Esophagus muscularis mucosa (tissue), 4 donors: ENCODE measurements at regions not wholly inside any gene's neighbourhood (a gene's known extent, or its start where the extent isn't known, plus 50 kb on each side); places are given as distances from the start of the nearest gene placed in this dataset.

ENCODE experiments used
- DNase-seq: peaks from one replicate; pipeline ENCODE4 v3.0.0-alpha.2; 2017; ENCODE audit errors: extremely low spot score
- H3K27ac ChIP-seq, 4 donors: fragments of 200-600 bp; sonication (generic); replicated peaks in 1 of 4; 1 replicate in 3 of 4; 2 replicates in 1 of 4; pipeline ENCODE4 v1.5.1; 2016 to 2019; ENCODE audit warnings: mild to moderate bottlenecking in 1 of 4
- H3K27me3 ChIP-seq, 4 donors: fragments of 200-600 bp; sonication (generic); one replicate each; pipeline versions ENCODE4 v1.5.1 to v1.6.0; 2016 to 2019
- H3K36me3 ChIP-seq, 4 donors: fragments of 200-600 bp; sonication (generic); one replicate each; pipeline ENCODE4 v1.5.1; 2016 to 2019
- H3K4me1 ChIP-seq, 4 donors: fragments of 200-600 bp; sonication (generic); one replicate each; pipeline ENCODE4 v1.5.1; 2016 to 2019
- H3K4me3 ChIP-seq, 4 donors: fragments of 200-600 bp; sonication (generic); 1 replicate in 2 of 4; 2 replicates in 2 of 4; pipeline ENCODE4 v1.5.1; 2016 to 2019; ENCODE audit warnings: mild to moderate bottlenecking in 4 of 4, moderate library complexity in 1 of 4
- H3K9me3 ChIP-seq, 4 donors: fragments of 200-600 bp; sonication (generic); 1 replicate in 3 of 4; 2 replicates in 1 of 4; pipeline ENCODE4 v1.5.1; 2016 to 2019
- CTCF ChIP-seq, 3 experiments: fragments of 200-600 bp in 2 of 3; fragments of 450-650 bp in 1 of 3; sonication (generic) in 2 of 3; IDR thresholded peaks; one replicate each; pipeline ENCODE4 v1.5.1; 2017 to 2019; ENCODE audit warnings: antibody characterized with exemption in 3 of 3, mild to moderate bottlenecking in 2 of 3, moderate library complexity in 1 of 3
- EP300 ChIP-seq: sonication (generic); formaldehyde crosslinking; IDR thresholded peaks from one replicate; pipeline ENCODE4 v1.6.1; 2017; ENCODE audit warnings: antibody characterized with exemption
- POLR2A ChIP-seq: fragments of 450-650 bp; IDR thresholded peaks from one replicate; pipeline ENCODE4 v1.6.1; 2017; ENCODE audit warnings: antibody characterized with exemption, moderate library complexity, mild to moderate bottlenecking, low read depth
- POLR2AphosphoS5 ChIP-seq, 2 donors: sonication (generic); formaldehyde crosslinking; IDR thresholded peaks; one replicate each; pipeline ENCODE4 v1.6.1; 2017; ENCODE audit warnings: antibody characterized with exemption in 2 of 2
- WGBS: methylation state at CpG from one replicate; pipeline ENCODE4 v1.1.5; 2018; 5-methylcytosine and 5-hydroxymethylcytosine counted together
- intact Hi-C: fragments of 100-400 bp; cut with DNase I; formaldehyde crosslinking; loops from one replicate; pipeline ENCODE4 v1.15.1; 2023

GRCh38 chr12:77521508-77522115 lies 309.1 kb upstream of the NAV3 start:
- WGBS = 62% methylated on average over 1 of the region's 1 CpG
- no peak for DNase-seq
- H3K4me3 ChIP-seq = no peak overlapping the region
- TF ChIP-seq EP300 (no peak), POLR2AphosphoS5 (IDR thresholded peaks at IDR 0.05) (no peak), CTCF (IDR thresholded peaks at IDR 0.05) (no peak), POLR2A (no peak)
- peaks cover 0 to 8% (median 2%) of the 10 kb centered on the region in 4 donors for H3K4me1 ChIP-seq
- intact Hi-C loops = no loop called here
- H3K36me3 ChIP-seq = no peaks in the 10 kb centered on the region
- no peaks in the 10 kb centered on the region for H3K9me3 ChIP-seq
- H3K27ac ChIP-seq = no peak overlapping the region
- no peaks in the 10 kb centered on the region for H3K27me3 ChIP-seq

GRCh38 chr12:77514511-77514910 lies 316.2 kb upstream of the NAV3 start:
- Histone ChIP-seq H3K27ac (no peak overlapping the region), H3K9me3 (no peaks in the 10 kb centered on the region), H3K27me3 (no peaks in the 10 kb centered on the region), H3K4me3 (no peak overlapping the region), H3K4me1 (no peaks in the 10 kb centered on the region), H3K36me3 (no peaks in the 10 kb centered on the region)
- no peak for DNase-seq
- TF ChIP-seq EP300 (no peak), CTCF (IDR thresholded peaks at IDR 0.05) (no peak), POLR2AphosphoS5 (IDR thresholded peaks at IDR 0.05) (no peak), POLR2A (no peak)
- 85% methylated on average over 3 of the region's 3 CpGs for WGBS
- intact Hi-C loops = no loop called here

GRCh38 chr12:77510985-77511384 lies 319.7 kb upstream of the NAV3 start:
- Histone ChIP-seq H3K36me3 (no peaks in the 10 kb centered on the region), H3K27ac (no peak overlapping the region), H3K4me3 (no peak overlapping the region), H3K27me3 (no peaks in the 10 kb centered on the region), H3K4me1 (no peaks in the 10 kb centered on the region), H3K9me3 (no peaks in the 10 kb centered on the region)
- DNase-seq = no peak
- no peak for TF ChIP-seq EP300
- WGBS = 83% methylated on average over 1 of the region's 1 CpG
- intact Hi-C loops = no loop called here

GRCh38 chr12:77504466-77504865 lies 326.2 kb upstream of the NAV3 start:
- Histone ChIP-seq H3K4me1 (no peaks in the 10 kb centered on the region), H3K36me3 (no peaks in the 10 kb centered on the region), H3K9me3 (no peaks in the 10 kb centered on the region), H3K4me3 (no peak overlapping the region), H3K27me3 (no peaks in the 10 kb centered on the region), H3K27ac (no peak overlapping the region)
- DNase-seq = no peak
- intact Hi-C loops = no loop called here
- TF ChIP-seq EP300 (no peak), POLR2AphosphoS5 (IDR thresholded peaks at IDR 0.05) (no peak), POLR2A (no peak), CTCF (IDR thresholded peaks at IDR 0.05) (no peak)
- 47% methylated on average over 4 of the region's 4 CpGs for WGBS

- intact Hi-C loops = no loop called here
Observed at GRCh38 chr12:77500089-77500488, 330.6 kb upstream of the NAV3 start.

More at GRCh38 chr12:77500089-77500488, 330.6 kb upstream of the NAV3 start:
- Histone ChIP-seq H3K27ac (no peak overlapping the region), H3K36me3 (no peaks in the 10 kb centered on the region), H3K4me1 (no peaks in the 10 kb centered on the region), H3K27me3 (no peaks in the 10 kb centered on the region), H3K9me3 (no peaks in the 10 kb centered on the region), H3K4me3 (no peak overlapping the region)
- TF ChIP-seq EP300 (no peak), CTCF (IDR thresholded peaks at IDR 0.05) (no peak), POLR2AphosphoS5 (IDR thresholded peaks at IDR 0.05) (no peak), POLR2A (no peak)
- DNase-seq = no peak
